ENCODE measurements at regions not wholly inside any gene's neighbourhood (a gene's known extent, or its start where the extent isn't known, plus 50 kb on each side); places are given as distances from the start of the nearest gene placed in this dataset.

DNA sequence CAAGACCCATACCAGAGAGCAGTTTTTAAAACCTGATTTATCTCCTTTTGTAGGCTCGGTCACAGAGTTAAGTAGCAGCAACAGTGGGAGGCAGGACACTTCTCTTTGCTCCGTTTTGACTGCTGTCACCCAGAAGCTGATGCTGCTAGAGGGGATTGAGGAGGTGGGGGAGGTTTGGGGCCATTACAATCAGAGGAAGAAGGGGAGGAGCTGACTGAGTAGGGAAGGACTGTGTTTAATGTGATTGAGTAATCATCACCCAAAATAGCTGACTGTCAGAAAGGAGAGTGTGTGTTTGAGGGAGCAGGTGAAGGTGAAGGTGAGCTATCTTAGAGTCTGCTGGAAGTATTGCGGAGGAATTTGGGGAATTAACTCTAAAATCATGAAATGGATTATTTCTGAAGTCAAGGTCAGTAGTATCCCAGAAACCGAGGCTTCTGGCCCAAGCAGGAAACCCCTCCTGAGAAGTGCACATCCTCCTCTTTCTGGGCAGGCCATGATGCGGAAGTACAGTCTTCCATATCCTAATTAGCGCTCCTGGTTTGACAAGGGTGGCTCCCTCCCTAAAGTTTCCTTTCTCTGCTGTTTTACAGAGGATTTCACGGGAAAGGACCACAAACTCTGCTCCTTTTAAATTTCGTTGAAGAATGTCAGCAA lies 214.9 kb downstream of the PLK2 start (continued):
- TF ChIP-seq, protein P1, sequence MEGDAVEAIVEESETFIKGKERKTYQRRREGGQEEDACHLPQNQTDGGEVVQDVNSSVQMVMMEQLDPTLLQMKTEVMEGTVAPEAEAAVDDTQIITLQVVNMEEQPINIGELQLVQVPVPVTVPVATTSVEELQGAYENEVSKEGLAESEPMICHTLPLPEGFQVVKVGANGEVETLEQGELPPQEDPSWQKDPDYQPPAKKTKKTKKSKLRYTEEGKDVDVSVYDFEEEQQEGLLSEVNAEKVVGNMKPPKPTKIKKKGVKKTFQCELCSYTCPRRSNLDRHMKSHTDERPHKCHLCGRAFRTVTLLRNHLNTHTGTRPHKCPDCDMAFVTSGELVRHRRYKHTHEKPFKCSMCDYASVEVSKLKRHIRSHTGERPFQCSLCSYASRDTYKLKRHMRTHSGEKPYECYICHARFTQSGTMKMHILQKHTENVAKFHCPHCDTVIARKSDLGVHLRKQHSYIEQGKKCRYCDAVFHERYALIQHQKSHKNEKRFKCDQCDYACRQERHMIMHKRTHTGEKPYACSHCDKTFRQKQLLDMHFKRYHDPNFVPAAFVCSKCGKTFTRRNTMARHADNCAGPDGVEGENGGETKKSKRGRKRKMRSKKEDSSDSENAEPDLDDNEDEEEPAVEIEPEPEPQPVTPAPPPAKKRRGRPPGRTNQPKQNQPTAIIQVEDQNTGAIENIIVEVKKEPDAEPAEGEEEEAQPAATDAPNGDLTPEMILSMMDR (IDR thresholded peaks at IDR 0.05; ENCODE audit: control extremely low read depth in 1 of 3, insufficient read depth in 1 of 3, low read depth in 1 of 3, low read length in 3 of 3), result no peak
- TF ChIP-seq ATF3 (IDR thresholded peaks at IDR 0.05; ENCODE audit: insufficient read depth, low read depth, low read length) (no peak), BCL11A (IDR thresholded peaks at IDR 0.05; ENCODE audit: low read depth in 2 of 2, low read length in 2 of 2) (no peak)

Measured in H1 (cell line).